Parathyroid adenoma (tissue), 2 donors: ENCODE measurements at regions not wholly inside any gene's neighbourhood (a gene's known extent, or its start where the extent isn't known, plus 50 kb on each side); places are given as distances from the start of the nearest gene placed in this dataset.

Experiments used
- H2AFZ ChIP-seq: fragments of 300-600 bp; sonication (generic); one replicate; pipeline ENCODE4 v1.7.0; 2017; ENCODE audit warnings: antibody characterized with exemption, mild to moderate bottlenecking
- H3K27ac ChIP-seq: fragments of 300-600 bp; sonication (generic); one replicate; pipeline ENCODE4 v1.7.0; 2017
- H3K27me3 ChIP-seq: fragments of 300-600 bp; sonication (generic); one replicate; pipeline ENCODE4 v1.7.0; 2017; ENCODE audit warnings: low read length; ENCODE audit not compliant: control insufficient read depth, insufficient read depth
- H3K36me3 ChIP-seq: fragments of 300-600 bp; sonication (generic); one replicate; pipeline ENCODE4 v1.7.0; 2017; ENCODE audit warnings: low read length; ENCODE audit not compliant: control insufficient read depth, insufficient read depth
- H3K4me1 ChIP-seq: fragments of 300-600 bp; sonication (generic); one replicate; pipeline ENCODE4 v1.7.0; 2017; ENCODE audit warnings: control low read depth
- H3K4me2 ChIP-seq: fragments of 300-600 bp; sonication (generic); one replicate; pipeline ENCODE4 v1.7.0; 2017; ENCODE audit warnings: low read length
- H3K4me3 ChIP-seq: fragments of 300-600 bp; sonication (generic); one replicate; pipeline ENCODE4 v1.7.0; 2017; ENCODE audit warnings: low read depth, low read length
- H3K79me2 ChIP-seq: fragments of 300-600 bp; sonication (generic); one replicate; pipeline ENCODE4 v1.7.0; 2017; ENCODE audit warnings: control low read depth
- H3K9ac ChIP-seq: fragments of 300-600 bp; sonication (generic); one replicate; pipeline ENCODE4 v1.7.0; 2017; ENCODE audit warnings: mild to moderate bottlenecking
- H3K9me3 ChIP-seq: fragments of 300-600 bp; sonication (generic); one replicate; pipeline ENCODE4 v1.7.0; 2017; ENCODE audit warnings: low read length; ENCODE audit not compliant: control insufficient read depth
- TF ChIP-seq, protein P1 (sequence below): fragments of 300-600 bp; sonication (generic); IDR thresholded peaks from one replicate; pipeline ENCODE4 v1.7.0; 2017; ENCODE audit warnings: antibody characterized with exemption, mild to moderate bottlenecking
- donor health status: primary hyperparathyroidism.

DNA sequence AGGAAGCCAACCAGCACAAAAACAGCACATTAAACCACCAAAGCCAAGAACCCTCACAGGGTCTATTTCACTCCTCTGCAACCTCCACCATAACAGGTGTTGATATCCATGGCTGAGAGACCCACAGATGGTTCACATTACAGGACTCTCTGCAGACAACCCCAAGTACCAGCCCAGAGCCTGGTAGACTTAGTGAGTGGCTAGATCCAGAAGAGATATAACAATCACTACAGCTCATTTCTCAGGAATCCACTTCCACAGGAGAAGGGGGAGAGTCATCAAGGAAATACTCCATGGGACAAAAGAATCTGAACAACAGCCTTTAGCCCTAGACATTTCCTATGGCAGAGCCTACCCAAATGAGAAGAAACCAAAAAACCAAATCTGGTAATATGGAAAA is 168.1 kb upstream of the CD96 start:
- H3K4me3 ChIP-seq, result no peak overlapping the region
- no peaks in the 10 kb centered on the region for H3K9me3 ChIP-seq
- H3K79me2 ChIP-seq, result no peaks in the 10 kb centered on the region
- TF ChIP-seq, protein P1, sequence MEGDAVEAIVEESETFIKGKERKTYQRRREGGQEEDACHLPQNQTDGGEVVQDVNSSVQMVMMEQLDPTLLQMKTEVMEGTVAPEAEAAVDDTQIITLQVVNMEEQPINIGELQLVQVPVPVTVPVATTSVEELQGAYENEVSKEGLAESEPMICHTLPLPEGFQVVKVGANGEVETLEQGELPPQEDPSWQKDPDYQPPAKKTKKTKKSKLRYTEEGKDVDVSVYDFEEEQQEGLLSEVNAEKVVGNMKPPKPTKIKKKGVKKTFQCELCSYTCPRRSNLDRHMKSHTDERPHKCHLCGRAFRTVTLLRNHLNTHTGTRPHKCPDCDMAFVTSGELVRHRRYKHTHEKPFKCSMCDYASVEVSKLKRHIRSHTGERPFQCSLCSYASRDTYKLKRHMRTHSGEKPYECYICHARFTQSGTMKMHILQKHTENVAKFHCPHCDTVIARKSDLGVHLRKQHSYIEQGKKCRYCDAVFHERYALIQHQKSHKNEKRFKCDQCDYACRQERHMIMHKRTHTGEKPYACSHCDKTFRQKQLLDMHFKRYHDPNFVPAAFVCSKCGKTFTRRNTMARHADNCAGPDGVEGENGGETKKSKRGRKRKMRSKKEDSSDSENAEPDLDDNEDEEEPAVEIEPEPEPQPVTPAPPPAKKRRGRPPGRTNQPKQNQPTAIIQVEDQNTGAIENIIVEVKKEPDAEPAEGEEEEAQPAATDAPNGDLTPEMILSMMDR, result no peak
- H3K4me1 ChIP-seq, result no peaks in the 10 kb centered on the region
- H3K9ac ChIP-seq, result no peak overlapping the region
- no peak overlapping the region for H3K27ac ChIP-seq
- H3K4me2 ChIP-seq, result no peak overlapping the region
- H2AFZ ChIP-seq, result no peak overlapping the region
- no peaks in the 10 kb centered on the region for H3K27me3 ChIP-seq
- no peaks in the 10 kb centered on the region for H3K36me3 ChIP-seq

DNA sequence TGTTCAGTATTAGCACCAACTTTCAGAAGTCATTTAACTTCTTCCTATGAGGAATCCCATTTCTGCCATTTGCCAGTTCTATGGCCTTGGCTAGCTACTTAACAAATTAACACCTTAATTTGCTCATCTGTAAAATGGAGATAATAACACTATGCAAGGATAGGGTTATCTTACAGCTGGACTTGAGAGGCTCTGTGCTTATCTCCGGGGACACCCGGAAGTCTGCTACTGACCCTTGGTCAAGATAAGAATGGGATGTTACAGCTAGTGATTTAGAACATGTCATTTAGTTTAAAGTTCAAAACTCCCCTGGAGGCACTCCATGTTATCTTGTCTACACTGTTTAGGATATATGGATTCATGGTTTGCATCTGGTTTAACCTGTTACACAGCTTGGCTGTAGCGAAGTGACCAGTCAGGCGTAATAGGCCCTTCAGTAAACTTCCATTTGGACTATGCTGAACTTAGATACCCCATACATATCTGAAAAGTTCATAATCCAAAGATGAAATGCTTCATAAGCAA is 156.0 kb upstream of the CD96 start:
- no peak overlapping the region for H3K4me2 ChIP-seq
- H3K27ac ChIP-seq, result no peak overlapping the region
- no peaks in the 10 kb centered on the region for H3K27me3 ChIP-seq
- H3K79me2 ChIP-seq, result no peaks in the 10 kb centered on the region
- H3K4me1 ChIP-seq, result no peaks in the 10 kb centered on the region
- H3K36me3 ChIP-seq, result no peaks in the 10 kb centered on the region
- no peak overlapping the region for H2AFZ ChIP-seq
- TF ChIP-seq, protein P1, result no peak
- no peak overlapping the region for H3K9ac ChIP-seq
- no peaks in the 10 kb centered on the region for H3K9me3 ChIP-seq
- no peak overlapping the region for H3K4me3 ChIP-seq

DNA sequence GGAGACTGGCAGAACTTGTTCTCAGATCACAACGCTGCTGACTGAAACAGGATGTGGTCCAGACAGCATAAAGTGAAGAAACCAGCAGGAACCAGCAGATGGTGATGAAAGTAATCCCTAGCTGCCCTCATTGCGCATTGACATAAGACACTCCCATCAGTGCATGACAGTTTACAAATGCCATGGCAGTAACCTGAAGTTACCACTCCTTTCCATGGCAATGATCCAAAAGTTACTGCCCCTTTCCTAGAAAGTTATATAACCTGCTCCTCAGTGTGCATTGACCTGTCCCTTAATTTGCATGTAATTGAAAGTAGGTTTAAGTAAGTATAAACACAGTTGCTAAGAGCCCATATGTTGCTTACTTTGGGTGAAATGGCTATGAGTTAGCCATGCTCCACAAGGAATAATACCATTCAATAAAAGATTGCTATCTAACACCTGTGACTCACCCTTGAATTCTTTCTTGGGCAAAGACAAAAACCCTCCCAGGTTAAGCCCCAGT is 149.1 kb upstream of the CD96 start:
- Histone ChIP-seq H3K27me3 (no peaks in the 10 kb centered on the region), H3K9me3 (no peaks in the 10 kb centered on the region), H2AFZ (no peak overlapping the region), H3K79me2 (no peaks in the 10 kb centered on the region), H3K27ac (no peak overlapping the region), H3K4me3 (no peak overlapping the region), H3K9ac (no peak overlapping the region), H3K4me2 (no peak overlapping the region), H3K4me1 (no peaks in the 10 kb centered on the region), H3K36me3 (no peaks in the 10 kb centered on the region)
- TF ChIP-seq, protein P1, result no peak

DNA sequence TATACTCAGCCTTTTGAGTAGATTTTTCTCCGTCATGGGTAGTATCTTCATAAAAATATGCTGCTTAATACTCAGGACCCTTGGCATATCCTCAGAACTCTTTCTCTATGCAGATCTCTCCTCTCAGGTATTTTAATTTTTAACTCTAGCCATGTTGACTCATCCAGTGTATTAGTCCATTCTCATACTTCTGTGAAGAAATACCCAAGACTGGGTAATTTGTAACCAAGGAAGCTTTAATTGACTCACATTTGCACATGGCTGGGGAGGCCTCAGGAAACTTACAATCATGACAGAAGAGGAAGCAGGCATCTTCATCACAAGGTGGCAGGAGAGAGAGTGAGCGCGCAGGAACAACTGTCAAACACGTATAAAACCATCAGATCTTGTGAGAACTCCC is 129.3 kb upstream of the CD96 start:
- Histone ChIP-seq H3K27me3 (no peaks in the 10 kb centered on the region), H2AFZ (no peak overlapping the region), H3K27ac (no peak overlapping the region), H3K4me1 (no peaks in the 10 kb centered on the region), H3K79me2 (no peaks in the 10 kb centered on the region), H3K9ac (no peak overlapping the region), H3K4me2 (no peak overlapping the region), H3K36me3 (no peaks in the 10 kb centered on the region), H3K9me3 (no peaks in the 10 kb centered on the region), H3K4me3 (no peak overlapping the region)
- TF ChIP-seq, protein P1, result no peak

DNA sequence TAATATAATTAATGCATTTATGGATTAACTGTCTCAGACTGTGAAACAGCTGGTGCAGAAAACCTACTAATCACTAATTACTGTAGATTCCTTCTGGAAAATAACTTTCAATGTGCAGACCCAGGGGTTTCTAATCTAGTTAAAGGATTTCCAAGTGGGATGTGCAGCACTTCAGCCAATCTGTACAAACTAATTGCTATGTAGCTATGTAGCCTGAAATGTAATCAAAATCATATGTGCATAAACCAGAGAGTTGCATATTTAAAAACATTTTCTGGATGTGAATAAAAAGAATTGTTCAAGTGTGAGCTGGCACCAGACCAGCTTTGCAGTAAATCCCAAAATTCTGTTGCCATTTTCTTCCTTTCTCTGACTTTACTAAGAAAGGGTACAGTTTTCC is 127.5 kb upstream of the CD96 start:
- no peaks in the 10 kb centered on the region for H3K79me2 ChIP-seq
- H3K9ac ChIP-seq, result no peak overlapping the region
- no peaks in the 10 kb centered on the region for H3K36me3 ChIP-seq
- no peak overlapping the region for H3K4me2 ChIP-seq
- H3K27ac ChIP-seq, result no peak overlapping the region
- H3K9me3 ChIP-seq, result no peaks in the 10 kb centered on the region
- no peak overlapping the region for H2AFZ ChIP-seq
- H3K4me3 ChIP-seq, result no peak overlapping the region
- TF ChIP-seq, protein P1, result no peak
- H3K4me1 ChIP-seq, result no peaks in the 10 kb centered on the region
- no peaks in the 10 kb centered on the region for H3K27me3 ChIP-seq
